Endothelial cell of umbilical vein (primary cell): ENCODE measurements at regions not wholly inside any gene's neighbourhood (a gene's known extent, or its start where the extent isn't known, plus 50 kb on each side); places are given as distances from the start of the nearest gene placed in this dataset.

ENCODE experiments used
- BruUV-seq: library from RNA; stranded (reverse); fragments of 400-500 nt; replicated peaks from 2 replicates; lab custom pipeline; 2021; lab: Mats Ljungman, UMichigan
- CTCF ChIA-PET: fragments of 300-600, 350-600 bp; sonication (Branson Sonifier 250); formaldehyde crosslinking; loops from one replicate; lab custom pipeline; 2021; ENCODE audit warnings: antibody characterized with exemption, inconsistent platforms; lab: Charles Lee
- POLR2A ChIA-PET: fragments of 300-600, 350-600 bp; sonication (Branson Sonifier 250); formaldehyde crosslinking; loops from one replicate; lab custom pipeline; 2021; ENCODE audit warnings: antibody characterized with exemption, inconsistent platforms; lab: Charles Lee
- DNase-seq: peaks from one replicate; pipeline ENCODE4 v3.0.0-alpha.2; 2011; ENCODE audit warnings: low read depth, low spot score
- FAIRE-seq: peaks from 2 replicates; lab custom pipeline; 2011; peaks lifted over from hg19 to GRCh38; lab: Jason Lieb, UNC
- H2AFZ ChIP-seq: 2 replicates; pipeline ENCODE4 v1.6.0; 2012; ENCODE audit warnings: low read depth, low read length, control low read depth, inconsistent platforms
- H3K27ac ChIP-seq: 2 replicates; pipeline ENCODE4 v1.5.1; 2011; ENCODE audit warnings: low read depth, mild to moderate bottlenecking, control low read depth, low read length, moderate library complexity; ENCODE audit not compliant: insufficient read depth
- H3K27me3 ChIP-seq, 2 experiments: 2 replicates each; pipeline versions ENCODE4 v1.6.0 to v1.6.1; 2011; ENCODE audit warnings: low read length in 2 of 2, mixed read lengths in 1 of 2; ENCODE audit not compliant: control insufficient read depth in 2 of 2, insufficient read depth in 2 of 2
- H3K36me3 ChIP-seq, 2 experiments: 2 replicates in 1 of 2; 3 replicates in 1 of 2; pipeline ENCODE4 v1.5.1; 2011; ENCODE audit warnings: low read length in 2 of 2, mild to moderate bottlenecking in 1 of 2, moderate library complexity in 1 of 2; ENCODE audit not compliant: control insufficient read depth in 2 of 2, insufficient read depth in 2 of 2; ENCODE audit errors: extremely low read depth in 1 of 2
- H3K4me1 ChIP-seq: 3 replicates; pipeline ENCODE4 v1.5.1; 2011; ENCODE audit warnings: mild to moderate bottlenecking, low read length; ENCODE audit not compliant: control insufficient read depth, insufficient read depth; ENCODE audit errors: extremely low read depth
- H3K4me2 ChIP-seq: 2 replicates; pipeline ENCODE4 v1.6.1; 2011; ENCODE audit warnings: low read length, control low read depth, mixed read lengths; ENCODE audit not compliant: insufficient read depth
- H3K4me3 ChIP-seq, 3 experiments: fragments of 200-600 bp in 1 of 3; sonication (generic), shearing (Covaris generic) in 1 of 3; replicated peaks in 1 of 3; 2 replicates each; pipeline ENCODE4 v1.5.1; 2011 to 2016; ENCODE audit warnings: control low read depth in 3 of 3, low read length in 3 of 3, mild to moderate bottlenecking in 2 of 3, inconsistent platforms in 1 of 3, low read depth in 1 of 3, moderate library complexity in 1 of 3; ENCODE audit not compliant: insufficient read depth in 1 of 3
- H3K79me2 ChIP-seq: 2 replicates; pipeline ENCODE4 v1.6.0; 2012; ENCODE audit warnings: low read length, inconsistent platforms; ENCODE audit not compliant: control insufficient read depth, insufficient read depth
- H3K9ac ChIP-seq: replicated peaks from 2 replicates; pipeline ENCODE3; 2011; ENCODE audit warnings: low read length, control low read depth; ENCODE audit not compliant: insufficient read depth; ENCODE audit errors: extremely low read depth
- H3K9me1 ChIP-seq: replicated peaks from 3 replicates; pipeline ENCODE4 v1.6.0; 2011; ENCODE audit warnings: mild to moderate bottlenecking, low read length; ENCODE audit not compliant: control insufficient read depth, insufficient read depth; ENCODE audit errors: extremely low read depth
- H3K9me3 ChIP-seq: replicated peaks from 2 replicates; pipeline ENCODE4 v1.5.1; 2012; ENCODE audit warnings: low read length, inconsistent platforms; ENCODE audit not compliant: control insufficient read depth, insufficient read depth
- H4K20me1 ChIP-seq: replicated peaks from 2 replicates; pipeline ENCODE3; 2011; ENCODE audit warnings: mild to moderate bottlenecking, low read length; ENCODE audit not compliant: control insufficient read depth, insufficient read depth; ENCODE audit errors: extremely low read depth
- FOS ChIP-seq: IDR thresholded peaks from 2 replicates; pipeline ENCODE4 v1.6.1; 2011; ENCODE audit warnings: mild to moderate bottlenecking, low read length, moderate library complexity, borderline replicate concordance; ENCODE audit not compliant: insufficient read depth
- GATA2 ChIP-seq: IDR thresholded peaks from 2 replicates; pipeline ENCODE4 v1.7.0; 2011; ENCODE audit warnings: low read depth, mild to moderate bottlenecking, moderate library complexity, mixed read lengths, low read length; ENCODE audit not compliant: insufficient read length, insufficient read depth
- MAX ChIP-seq: IDR thresholded peaks from 2 replicates; pipeline ENCODE4 v1.6.1; 2011; ENCODE audit not compliant: insufficient read depth, insufficient read length
- MYC ChIP-seq: IDR thresholded peaks from one replicate; pipeline ENCODE4 v1.6.1; 2011; ENCODE audit warnings: mild to moderate bottlenecking, low read depth, low read length
- POLR2A ChIP-seq: IDR thresholded peaks from 2 replicates; pipeline ENCODE4 v1.6.1; 2012; ENCODE audit warnings: low read depth, mild to moderate bottlenecking, control low read depth, low read length
- POLR2AphosphoS5 ChIP-seq: IDR thresholded peaks from 2 replicates; pipeline ENCODE4 v1.6.1; 2012; ENCODE audit warnings: low read depth, mild to moderate bottlenecking, control low read depth, low read length, moderate library complexity; ENCODE audit not compliant: insufficient read depth
- dilution Hi-C: fragments of 300-500 bp; cut with MboI; formaldehyde crosslinking; loops from one replicate; pipeline ENCODE4 v1.15.0; 2019; ENCODE audit warnings: low sequenced_read_pairs; ENCODE audit not compliant: extremely low pct_ligation_motif_present
- intact Hi-C: fragments of 100-400 bp; cut with micrococcal nuclease; formaldehyde crosslinking; loops from one replicate; pipeline ENCODE4 v1.10.0; 2022
- TF ChIP-seq, protein P1 (sequence below), 2 donors: IDR thresholded peaks; 1 replicate in 1 of 2; 2 replicates in 1 of 2; pipeline ENCODE4 v1.5.1; 2011; ENCODE audit warnings: low read length in 2 of 2, mild to moderate bottlenecking in 2 of 2, moderate library complexity in 2 of 2, control low read depth in 1 of 2, inconsistent platforms in 1 of 2, low read depth in 1 of 2; ENCODE audit not compliant: insufficient read depth in 1 of 2; ENCODE audit errors: extremely low read depth in 1 of 2

- H3K9me1 ChIP-seq: no peaks in the 10 kb centered on the region
- DNase-seq (no peak), FAIRE-seq (no peak)
- H3K36me3 ChIP-seq: no peaks in the 10 kb centered on the region
- no peaks in the 10 kb centered on the region for H3K27me3 ChIP-seq
- no peaks in the 10 kb centered on the region for H3K4me1 ChIP-seq
- H4K20me1 ChIP-seq: no peaks in the 10 kb centered on the region
- H3K79me2 ChIP-seq: no peaks in the 10 kb centered on the region
- H3K27ac ChIP-seq: no peak overlapping the region
- dilution Hi-C loops (no loop called here), intact Hi-C loops (no loop called here)
- H3K4me3 ChIP-seq: no peak overlapping the region
- no peak overlapping the region for H3K9ac ChIP-seq
- no peak overlapping the region for H2AFZ ChIP-seq
- no peak for TF ChIP-seq MAX
- TF ChIP-seq MYC: no peak
- TF ChIP-seq, protein P1, sequence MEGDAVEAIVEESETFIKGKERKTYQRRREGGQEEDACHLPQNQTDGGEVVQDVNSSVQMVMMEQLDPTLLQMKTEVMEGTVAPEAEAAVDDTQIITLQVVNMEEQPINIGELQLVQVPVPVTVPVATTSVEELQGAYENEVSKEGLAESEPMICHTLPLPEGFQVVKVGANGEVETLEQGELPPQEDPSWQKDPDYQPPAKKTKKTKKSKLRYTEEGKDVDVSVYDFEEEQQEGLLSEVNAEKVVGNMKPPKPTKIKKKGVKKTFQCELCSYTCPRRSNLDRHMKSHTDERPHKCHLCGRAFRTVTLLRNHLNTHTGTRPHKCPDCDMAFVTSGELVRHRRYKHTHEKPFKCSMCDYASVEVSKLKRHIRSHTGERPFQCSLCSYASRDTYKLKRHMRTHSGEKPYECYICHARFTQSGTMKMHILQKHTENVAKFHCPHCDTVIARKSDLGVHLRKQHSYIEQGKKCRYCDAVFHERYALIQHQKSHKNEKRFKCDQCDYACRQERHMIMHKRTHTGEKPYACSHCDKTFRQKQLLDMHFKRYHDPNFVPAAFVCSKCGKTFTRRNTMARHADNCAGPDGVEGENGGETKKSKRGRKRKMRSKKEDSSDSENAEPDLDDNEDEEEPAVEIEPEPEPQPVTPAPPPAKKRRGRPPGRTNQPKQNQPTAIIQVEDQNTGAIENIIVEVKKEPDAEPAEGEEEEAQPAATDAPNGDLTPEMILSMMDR (IDR thresholded peaks at IDR 0.05; ENCODE audit: extremely low read depth in 1 of 2, insufficient read depth in 1 of 2, low read depth in 1 of 2, low read length in 2 of 2): no peak
- TF ChIP-seq FOS: no peak
- no peak for TF ChIP-seq POLR2A
- no peak for TF ChIP-seq POLR2AphosphoS5
- no peak for TF ChIP-seq GATA2
- CTCF ChIA-PET: interaction anchor here (1.5 kb wide), 1 partner anchor 102 kb away, joined by 3 read pairs; no protein-coding TSS in a partner anchor
- BruUV-seq: no TSS peak
- POLR2A ChIA-PET: no interaction called here
- no peak overlapping the region for H3K4me2 ChIP-seq
- H3K9me3 ChIP-seq: no peaks in the 10 kb centered on the region
Measured at GRCh38 chr2:145855142-145855541, 1335.2 kb upstream of the ZEB2 start.
